T-helper 2 cell treated with Interferon-gamma antibody and Interleukin-4, amounts not matched to agents 5 μg/mL and 100 μg/mL, for 36 hours (primary cell): ENCODE measurements at regions not wholly inside any gene's neighbourhood (a gene's known extent, or its start where the extent isn't known, plus 50 kb on each side); places are given as distances from the start of the nearest gene placed in this dataset.
"Not testable (repeated sequence)": the region's sequence is repeated elsewhere in the genome, so short reads cannot be mapped to it uniquely, and the experiment has no call there.

Source experiments
- DNase-seq: peaks from one replicate; pipeline ENCODE4 v3.0.0; 2021; ENCODE audit warnings: low spot score
- H3K27ac Mint-ChIP-seq: one replicate; pipeline ENCODE4 v1.8.0; 2021; ENCODE audit warnings: mild to moderate bottlenecking, mixed read lengths
- H3K27me3 Mint-ChIP-seq: one replicate; pipeline ENCODE4 v1.8.0; 2021; ENCODE audit warnings: low read depth, mixed read lengths
- H3K36me3 Mint-ChIP-seq: one replicate; pipeline ENCODE4 v1.8.0; 2021; ENCODE audit warnings: low read depth, mixed read lengths
- H3K4me1 Mint-ChIP-seq: one replicate; pipeline ENCODE4 v1.8.0; 2021; ENCODE audit warnings: low read depth, mixed read lengths
- H3K4me3 Mint-ChIP-seq: one replicate; pipeline ENCODE4 v1.8.0; 2022; ENCODE audit warnings: mild to moderate bottlenecking, moderate library complexity, mixed read lengths
- H3K9me3 Mint-ChIP-seq: one replicate; pipeline ENCODE4 v1.8.0; 2021; ENCODE audit warnings: mixed read lengths

GRCh38 chr20:60786686-60787217 is 465.3 kb upstream of the CDH4 start:
- no peaks in the 10 kb centered on the region for H3K36me3 Mint-ChIP-seq
- no peak overlapping the region for H3K27ac Mint-ChIP-seq
- no peaks in the 10 kb centered on the region for H3K27me3 Mint-ChIP-seq
- H3K4me1 Mint-ChIP-seq = no peaks in the 10 kb centered on the region
- no peak overlapping the region for H3K4me3 Mint-ChIP-seq
- no peaks in the 10 kb centered on the region for H3K9me3 Mint-ChIP-seq
- DNase-seq = no peak

GRCh38 chr20:60787276-60787675 is 464.8 kb upstream of the CDH4 start:
- no peaks in the 10 kb centered on the region for H3K9me3 Mint-ChIP-seq
- H3K4me3 Mint-ChIP-seq = no peak overlapping the region
- no peak for DNase-seq
- no peaks in the 10 kb centered on the region for H3K27me3 Mint-ChIP-seq
- no peaks in the 10 kb centered on the region for H3K4me1 Mint-ChIP-seq
- no peak overlapping the region for H3K27ac Mint-ChIP-seq
- H3K36me3 Mint-ChIP-seq = no peaks in the 10 kb centered on the region

GRCh38 chr20:60788070-60788469 is 464.0 kb upstream of the CDH4 start:
- Mint-ChIP-seq H3K27ac (no peak overlapping the region), H3K36me3 (no peaks in the 10 kb centered on the region), H3K27me3 (no peaks in the 10 kb centered on the region), H3K4me3 (no peak overlapping the region), H3K9me3 (no peaks in the 10 kb centered on the region), H3K4me1 (no peaks in the 10 kb centered on the region)
- no peak for DNase-seq

- Mint-ChIP-seq H3K27ac (no peak overlapping the region), H3K27me3 (no peaks in the 10 kb centered on the region), H3K36me3 (no peaks in the 10 kb centered on the region), H3K4me1 (no peaks in the 10 kb centered on the region), H3K4me3 (no peak overlapping the region), H3K9me3 (no peaks in the 10 kb centered on the region)
- DNase-seq = no peak
These were observed 462.7 kb upstream of the CDH4 start for GRCh38 chr20:60789399-60789798.

- not testable (repeated sequence) for H3K27ac Mint-ChIP-seq, H3K9me3 Mint-ChIP-seq, H3K4me3 Mint-ChIP-seq, H3K36me3 Mint-ChIP-seq, H3K27me3 Mint-ChIP-seq, H3K4me1 Mint-ChIP-seq, DNase-seq
These were observed 461.7 kb upstream of the CDH4 start for GRCh38 chr20:60790339-60790738.

GRCh38 chr20:60791823-60792222 is 460.2 kb upstream of the CDH4 start:
- Mint-ChIP-seq H3K9me3 (no peaks in the 10 kb centered on the region), H3K27ac (no peak overlapping the region), H3K4me1 (no peaks in the 10 kb centered on the region), H3K27me3 (no peaks in the 10 kb centered on the region), H3K36me3 (no peaks in the 10 kb centered on the region), H3K4me3 (no peak overlapping the region)
- no peak for DNase-seq

DNA sequence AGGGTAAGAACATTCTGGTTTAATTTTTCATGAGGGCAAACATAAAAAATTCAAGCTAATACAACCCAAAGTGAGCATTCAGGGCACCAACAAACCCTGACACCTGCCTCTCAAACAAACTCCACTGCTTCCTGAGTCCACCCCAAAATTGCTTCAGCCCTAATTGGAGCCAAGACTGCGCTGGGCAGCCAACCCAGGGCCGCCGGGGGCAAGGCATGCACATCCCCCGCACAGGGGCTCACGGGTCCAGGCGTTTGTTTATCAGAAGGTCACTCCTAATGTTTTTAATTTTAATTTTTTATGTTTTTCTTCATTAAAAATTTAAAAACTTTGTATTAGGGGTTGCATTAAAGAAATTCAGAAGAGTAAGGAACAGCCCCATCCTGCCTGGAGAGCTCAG is 459.1 kb upstream of the CDH4 start:
- Mint-ChIP-seq H3K27ac (no peak overlapping the region), H3K27me3 (no peaks in the 10 kb centered on the region), H3K9me3 (no peaks in the 10 kb centered on the region), H3K36me3 (no peaks in the 10 kb centered on the region), H3K4me3 (no peak overlapping the region), H3K4me1 (no peaks in the 10 kb centered on the region)
- DNase-seq = no peak

GRCh38 chr20:60794674-60795073 is 457.4 kb upstream of the CDH4 start:
- no peak overlapping the region for H3K27ac Mint-ChIP-seq
- H3K4me1 Mint-ChIP-seq = no peaks in the 10 kb centered on the region
- H3K4me3 Mint-ChIP-seq = no peak overlapping the region
- DNase-seq = no peak
- no peaks in the 10 kb centered on the region for H3K36me3 Mint-ChIP-seq
- no peaks in the 10 kb centered on the region for H3K9me3 Mint-ChIP-seq
- H3K27me3 Mint-ChIP-seq = no peaks in the 10 kb centered on the region

DNA sequence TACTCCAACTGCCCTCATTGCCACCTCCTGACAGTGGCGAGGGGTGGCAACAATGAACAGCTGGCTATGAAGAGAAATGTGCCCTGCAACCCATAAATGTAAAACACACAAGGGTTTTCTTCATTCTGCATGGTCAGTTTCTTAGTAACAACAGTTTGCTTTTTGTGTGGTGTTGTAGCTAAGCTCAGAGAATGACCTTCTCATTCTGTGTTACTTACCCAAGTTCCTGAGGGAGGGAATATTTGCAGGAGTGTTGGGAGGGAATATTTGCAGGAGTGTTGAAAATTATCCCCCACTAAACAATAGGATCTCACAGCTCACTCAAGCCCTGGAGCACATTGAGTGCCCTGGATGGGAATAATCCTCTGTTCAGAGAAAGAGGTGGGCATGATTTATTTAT is 456.4 kb upstream of the CDH4 start:
- no peaks in the 10 kb centered on the region for H3K9me3 Mint-ChIP-seq
- no peak overlapping the region for H3K27ac Mint-ChIP-seq
- H3K4me3 Mint-ChIP-seq = no peak overlapping the region
- no peaks in the 10 kb centered on the region for H3K36me3 Mint-ChIP-seq
- no peaks in the 10 kb centered on the region for H3K4me1 Mint-ChIP-seq
- DNase-seq = no peak
- no peaks in the 10 kb centered on the region for H3K27me3 Mint-ChIP-seq

- no peak for DNase-seq
- Mint-ChIP-seq H3K27me3 (no peaks in the 10 kb centered on the region), H3K9me3 (peaks cover 5% of the 10 kb centered on the region), H3K4me3 (no peak overlapping the region), H3K36me3 (no peaks in the 10 kb centered on the region), H3K27ac (no peak overlapping the region), H3K4me1 (no peaks in the 10 kb centered on the region)
These were observed 451.9 kb upstream of the CDH4 start for GRCh38 chr20:60800185-60800584.

DNA sequence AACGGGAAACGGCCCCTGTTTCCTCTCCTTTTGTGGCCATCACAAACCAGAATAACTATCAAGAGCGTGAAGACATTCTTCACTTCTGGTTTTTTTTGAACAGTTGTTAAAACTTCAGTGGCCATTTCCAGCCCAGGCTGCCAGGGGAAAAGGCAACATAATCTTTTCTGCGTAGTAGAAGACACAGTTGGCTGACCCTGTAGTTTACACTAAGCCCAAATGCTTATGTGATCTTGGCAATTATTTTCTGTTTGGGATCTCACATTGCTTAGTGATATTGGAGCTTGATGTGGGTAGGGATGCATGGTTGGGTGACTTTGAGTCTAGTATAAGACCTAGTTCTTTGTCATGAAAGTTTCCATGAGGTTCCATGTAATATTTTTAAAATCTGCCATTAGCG is 449.4 kb upstream of the CDH4 start:
- no peak overlapping the region for H3K4me3 Mint-ChIP-seq
- no peaks in the 10 kb centered on the region for H3K4me1 Mint-ChIP-seq
- no peaks in the 10 kb centered on the region for H3K36me3 Mint-ChIP-seq
- H3K27me3 Mint-ChIP-seq = no peaks in the 10 kb centered on the region
- H3K27ac Mint-ChIP-seq = no peak overlapping the region
- H3K9me3 Mint-ChIP-seq = peaks cover 5% of the 10 kb centered on the region
- no peak for DNase-seq

DNA sequence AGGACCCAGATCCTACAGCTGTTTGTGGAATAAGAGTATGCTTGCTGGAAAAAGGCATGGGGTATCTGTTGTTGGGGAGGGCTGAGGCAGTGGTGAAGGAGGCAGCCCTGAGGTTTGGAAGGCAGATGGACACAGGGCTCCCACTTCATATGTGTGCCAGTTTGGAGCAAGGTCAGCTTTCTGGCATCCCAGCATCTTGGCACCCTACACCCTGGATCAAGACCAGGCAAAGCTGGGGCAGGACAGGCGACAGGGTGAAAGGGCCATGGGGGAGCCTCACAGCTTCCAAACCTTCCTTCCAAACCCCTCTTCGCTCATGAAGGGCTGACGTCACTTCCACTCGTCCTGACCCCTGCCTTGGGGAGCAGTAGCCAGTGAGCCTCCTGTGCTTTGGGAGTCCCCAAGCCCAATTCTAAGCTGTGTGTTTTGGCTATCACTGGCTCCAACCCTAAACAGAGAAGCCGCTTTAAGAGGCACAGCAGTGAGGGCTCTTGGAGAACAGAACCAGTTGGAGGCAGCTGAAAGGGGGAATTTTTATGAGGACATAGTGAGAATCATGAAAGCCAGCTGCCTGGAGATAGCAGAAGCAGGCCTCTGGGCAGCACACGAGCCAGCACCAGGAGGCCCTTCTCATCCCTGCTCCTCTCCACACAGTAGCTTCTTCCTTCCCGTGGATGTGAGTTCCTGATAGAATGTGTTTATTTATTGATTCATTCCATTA is 448.6 kb upstream of the CDH4 start:
- no peak overlapping the region for H3K4me3 Mint-ChIP-seq
- DNase-seq = no peak
- H3K9me3 Mint-ChIP-seq = peaks cover 5% of the 10 kb centered on the region
- H3K27ac Mint-ChIP-seq = no peak overlapping the region
- H3K36me3 Mint-ChIP-seq = no peaks in the 10 kb centered on the region
- H3K27me3 Mint-ChIP-seq = no peaks in the 10 kb centered on the region
- H3K4me1 Mint-ChIP-seq = no peaks in the 10 kb centered on the region

DNA sequence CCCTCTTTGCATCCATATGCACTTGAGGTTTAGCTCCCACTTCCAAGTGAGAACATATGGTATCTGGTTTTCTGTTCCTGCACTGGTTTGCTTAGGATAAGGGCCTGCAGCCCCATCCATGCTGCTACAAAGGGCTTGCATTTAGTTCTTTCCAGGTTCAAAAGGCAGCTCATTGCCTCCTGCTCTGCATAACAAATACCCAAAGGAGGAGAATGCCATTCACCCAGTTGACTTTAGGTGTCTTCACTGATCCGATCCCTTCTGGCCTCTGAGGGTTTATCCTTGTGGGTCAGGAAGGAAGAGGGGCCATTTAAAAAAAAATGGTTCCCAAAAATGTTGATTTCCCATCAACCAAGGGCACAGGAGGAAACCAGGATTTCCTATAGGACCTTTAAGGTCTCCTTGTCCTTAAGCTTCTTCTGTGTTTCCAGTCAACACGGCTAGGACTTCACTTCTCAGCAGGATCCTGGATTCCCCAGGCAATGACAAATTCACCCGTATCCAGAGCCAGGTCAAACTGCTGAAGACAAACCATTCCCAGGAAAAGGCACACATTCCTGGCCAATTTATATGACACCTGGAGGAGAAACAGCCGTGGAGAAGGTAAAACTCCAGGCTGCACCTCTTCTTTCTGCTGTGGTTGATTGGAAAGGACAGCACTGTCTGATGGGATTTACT is 447.7 kb upstream of the CDH4 start:
- H3K4me1 Mint-ChIP-seq = no peaks in the 10 kb centered on the region
- H3K4me3 Mint-ChIP-seq = no peak overlapping the region
- DNase-seq = no peak
- no peaks in the 10 kb centered on the region for H3K36me3 Mint-ChIP-seq
- no peak overlapping the region for H3K27ac Mint-ChIP-seq
- peaks cover 5% of the 10 kb centered on the region for H3K9me3 Mint-ChIP-seq
- no peaks in the 10 kb centered on the region for H3K27me3 Mint-ChIP-seq

DNA sequence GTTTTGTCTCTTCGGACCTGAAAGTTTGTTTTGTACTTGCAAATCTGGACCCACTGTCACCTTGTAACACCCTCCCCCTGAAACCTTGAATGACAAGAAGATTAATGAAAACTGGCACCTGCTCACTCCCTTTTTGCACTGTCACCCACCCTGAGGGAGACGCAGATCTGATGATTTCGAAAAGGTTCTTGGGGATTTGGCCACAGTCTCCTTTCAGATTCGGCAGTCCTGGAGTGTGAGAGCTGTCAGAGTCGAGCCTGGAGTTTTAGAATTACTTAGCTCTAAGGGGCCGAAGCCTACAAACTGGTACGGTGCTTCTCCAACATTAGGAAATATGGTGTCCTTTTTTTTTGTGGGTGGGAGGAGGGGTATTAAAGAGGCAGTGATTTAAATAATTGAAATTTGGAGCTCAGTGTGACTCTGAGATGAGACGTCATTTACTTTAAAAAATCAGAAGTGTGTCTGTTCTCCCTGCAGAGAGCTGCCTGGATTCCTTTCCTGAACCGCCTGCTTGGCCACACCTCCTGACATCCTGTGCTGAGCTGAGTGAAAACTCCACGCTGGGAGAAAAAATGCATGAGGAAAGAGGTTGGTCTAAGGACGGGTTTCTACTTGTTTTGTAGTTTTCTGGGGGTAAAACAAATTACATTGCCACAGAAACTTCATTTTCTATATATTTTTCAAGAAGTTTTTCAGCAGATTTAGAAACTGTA is 447.0 kb upstream of the CDH4 start:
- no peaks in the 10 kb centered on the region for H3K4me1 Mint-ChIP-seq
- H3K4me3 Mint-ChIP-seq = no peak overlapping the region
- no peak for DNase-seq
- no peaks in the 10 kb centered on the region for H3K27me3 Mint-ChIP-seq
- H3K36me3 Mint-ChIP-seq = no peaks in the 10 kb centered on the region
- H3K9me3 Mint-ChIP-seq = peaks cover 5% of the 10 kb centered on the region
- no peak overlapping the region for H3K27ac Mint-ChIP-seq
